Esophagus mucosa (tissue), 1 donor: ENCODE measurements at regions not wholly inside any gene's neighbourhood (a gene's known extent, or its start where the extent isn't known, plus 50 kb on each side); places are given as distances from the start of the nearest gene placed in this dataset.

Source experiments
- ATAC-seq: fragments of 200-7000 bp; cut with Tn5 transposase; one replicate; pipeline ENCODE4 v1.9.1; 2020
- donor health status: DM: yes; HTN: yes; CAD: no.

DNA sequence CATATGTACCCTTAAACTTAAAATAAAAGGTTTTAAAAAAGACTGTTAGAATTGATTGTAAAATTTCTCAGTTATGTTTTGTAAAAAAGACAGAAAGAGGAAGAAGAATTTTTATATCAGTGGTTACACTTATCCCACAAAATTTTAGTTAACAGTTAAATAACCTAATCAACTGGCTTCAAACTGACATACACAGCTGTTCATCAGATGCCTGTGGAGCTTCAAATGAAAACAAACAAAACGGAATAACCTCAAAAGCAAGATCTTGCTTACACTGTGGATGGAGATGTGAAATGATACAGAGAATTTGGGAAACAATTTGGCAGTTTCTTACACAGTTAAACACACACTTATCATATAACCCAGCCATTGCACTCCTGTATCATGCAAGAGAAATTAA lies 521.0 kb downstream of the ETS1 start:
- no peak for ATAC-seq

DNA sequence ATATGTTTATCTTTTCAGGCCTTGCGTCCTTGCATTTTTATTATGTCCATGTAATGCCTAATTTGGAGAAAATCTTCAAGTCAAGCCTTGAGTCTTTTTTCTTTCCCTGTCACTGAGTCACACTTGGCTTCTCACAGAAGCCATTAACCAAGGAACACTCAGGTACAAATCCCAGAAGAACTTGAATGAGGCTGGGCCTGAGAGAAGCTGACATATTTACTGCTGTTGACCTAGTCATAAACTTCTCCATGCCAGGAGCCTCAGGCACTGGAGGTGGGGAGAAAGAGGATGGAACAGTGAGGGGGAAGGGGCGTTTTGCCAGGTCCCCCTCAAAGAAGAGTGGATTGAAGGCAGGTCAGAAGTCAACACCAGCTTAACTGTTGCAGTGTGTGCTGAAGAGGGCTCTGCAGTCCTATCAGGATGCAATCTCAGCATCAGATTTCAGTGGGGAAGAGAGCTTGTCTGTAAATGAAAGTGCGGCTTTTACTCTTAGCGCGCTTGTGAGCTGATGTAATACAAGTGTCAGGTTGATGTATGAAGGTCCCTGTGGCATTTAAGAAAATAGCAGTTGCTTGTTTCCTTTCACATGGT lies 526.0 kb downstream of the ETS1 start:
- no peak for ATAC-seq

DNA sequence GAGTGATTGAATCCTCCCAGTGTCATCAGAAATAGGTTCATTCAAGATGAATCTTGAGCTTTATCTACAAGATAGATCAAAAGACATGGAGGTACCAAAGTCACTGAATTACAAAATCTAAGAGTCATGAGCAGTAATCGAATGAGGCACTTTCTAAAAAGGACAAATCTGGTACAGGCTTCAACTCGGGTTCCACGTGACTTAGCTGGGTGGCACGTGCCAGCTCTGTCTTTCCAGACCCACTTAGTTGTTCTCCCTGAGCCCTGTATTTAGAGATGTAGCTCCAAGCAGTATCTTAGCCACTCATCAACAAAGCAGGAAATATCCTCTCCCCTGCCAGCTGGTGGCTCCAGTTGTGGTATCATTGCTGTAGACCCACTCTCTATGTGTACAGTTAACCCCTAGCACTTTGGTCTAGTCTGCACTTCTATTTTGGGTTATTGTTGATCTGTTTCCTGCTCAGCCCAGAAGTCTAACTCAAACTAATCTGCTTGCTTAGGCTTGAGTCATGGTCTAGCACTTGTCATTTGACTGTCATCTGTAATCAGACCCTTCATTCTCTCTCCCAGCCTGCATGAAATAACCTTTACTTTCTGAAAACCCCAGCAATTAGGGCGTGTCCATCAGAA lies 528.7 kb downstream of the ETS1 start:
- ATAC-seq, result no peak

GRCh38 chr11:128057786-128058395 lies 529.5 kb downstream of the ETS1 start:
- no peak for ATAC-seq

DNA sequence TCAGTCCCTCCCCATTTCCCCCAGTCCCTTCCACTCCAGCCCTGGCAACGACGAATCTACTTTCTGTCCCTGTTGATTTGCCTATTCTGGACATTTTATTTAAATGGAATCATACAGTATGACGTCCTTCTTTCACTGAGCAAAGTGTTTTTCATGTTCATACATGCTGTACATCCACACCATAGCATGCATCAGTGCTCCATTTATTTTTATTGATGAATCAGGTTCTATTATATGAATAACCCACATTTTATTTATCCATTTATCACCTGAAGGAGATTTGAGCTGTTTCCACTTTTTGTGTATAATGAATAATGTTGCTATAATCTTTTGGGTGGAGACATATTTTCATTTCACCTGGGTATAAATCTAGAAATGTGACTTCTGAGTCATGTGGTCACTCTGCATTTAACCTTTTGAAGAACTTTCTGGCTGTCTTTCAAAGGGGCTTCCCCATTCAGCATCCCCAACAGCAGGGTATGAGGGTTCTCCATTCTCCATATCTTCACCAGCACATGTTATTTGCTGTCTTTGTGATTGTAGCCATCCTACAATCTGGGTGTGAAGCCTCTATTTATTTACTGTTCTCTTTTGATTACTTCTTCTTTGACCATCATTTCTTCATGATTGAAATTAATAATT lies 531.7 kb downstream of the ETS1 start:
- no peak for ATAC-seq

DNA sequence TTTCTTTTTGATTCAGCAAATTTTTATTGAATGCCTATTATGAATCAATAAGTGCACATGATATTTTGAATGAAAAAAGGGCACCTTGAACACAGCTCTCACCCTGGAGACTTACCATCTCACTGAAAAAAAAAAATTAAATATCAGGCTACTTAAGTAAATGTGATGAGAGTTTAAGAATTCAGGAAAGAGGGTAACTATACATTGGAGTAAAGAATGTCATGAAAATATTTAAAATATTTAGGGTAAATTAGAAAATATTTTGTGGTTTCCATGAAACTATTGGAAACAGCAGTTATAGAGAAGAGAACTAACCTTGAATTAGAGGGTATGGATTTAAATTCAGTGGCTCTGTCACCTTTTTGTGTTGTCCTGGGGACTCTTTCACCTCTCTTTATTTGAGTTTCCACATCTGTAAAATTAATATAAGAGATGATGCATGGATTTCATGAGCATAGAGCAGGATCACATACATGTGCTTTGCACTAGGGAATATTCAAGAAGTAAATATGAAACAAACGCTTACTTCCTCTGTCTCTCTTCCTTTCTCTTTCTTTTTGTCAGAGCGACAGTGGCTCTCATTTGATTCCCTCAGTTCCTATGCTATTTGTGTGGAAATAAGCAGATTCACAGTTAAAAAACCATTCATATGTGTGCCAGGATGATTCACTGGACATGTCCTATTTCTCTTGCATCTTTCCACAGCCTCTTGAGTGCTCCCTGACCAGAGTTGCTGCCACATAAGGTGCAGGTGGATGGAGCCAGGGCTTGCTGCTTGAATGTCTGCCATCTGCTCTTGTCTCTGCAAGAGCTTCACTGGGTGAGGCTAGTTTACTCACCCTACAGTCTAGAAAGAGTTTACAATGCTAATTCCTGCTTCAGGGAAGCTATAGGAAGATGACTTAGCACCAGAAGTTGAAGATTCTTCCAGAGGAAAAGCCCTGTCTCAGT lies 533.1 kb downstream of the ETS1 start:
- no peak for ATAC-seq

- ATAC-seq, result no peak
Observed at GRCh38 chr11:128052912-128053641, 534.3 kb downstream of the ETS1 start.

GRCh38 chr11:128048121-128048520 lies 539.2 kb downstream of the ETS1 start:
- no peak for ATAC-seq

- ATAC-seq, result no peak
Observed at GRCh38 chr11:128047026-128047425, 540.3 kb downstream of the ETS1 start.

DNA sequence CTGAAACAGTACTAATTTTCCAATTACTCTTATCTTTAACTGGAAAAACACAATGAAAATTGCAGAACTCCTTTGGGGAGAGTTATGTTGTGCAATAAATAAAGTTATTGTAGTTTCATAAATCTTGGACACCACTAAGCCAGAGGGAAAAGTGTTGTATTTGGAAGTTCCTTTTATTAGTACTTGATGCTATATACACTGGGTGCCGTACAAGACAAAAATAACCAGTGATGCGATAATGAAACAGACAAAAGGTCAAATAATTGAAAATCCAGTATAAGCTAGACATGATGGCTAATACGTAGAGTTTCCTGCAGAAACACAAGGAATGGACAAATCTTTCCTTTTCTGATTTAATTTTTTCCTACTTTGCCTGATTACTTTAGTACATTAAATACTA lies 541.1 kb downstream of the ETS1 start:
- no peak for ATAC-seq

DNA sequence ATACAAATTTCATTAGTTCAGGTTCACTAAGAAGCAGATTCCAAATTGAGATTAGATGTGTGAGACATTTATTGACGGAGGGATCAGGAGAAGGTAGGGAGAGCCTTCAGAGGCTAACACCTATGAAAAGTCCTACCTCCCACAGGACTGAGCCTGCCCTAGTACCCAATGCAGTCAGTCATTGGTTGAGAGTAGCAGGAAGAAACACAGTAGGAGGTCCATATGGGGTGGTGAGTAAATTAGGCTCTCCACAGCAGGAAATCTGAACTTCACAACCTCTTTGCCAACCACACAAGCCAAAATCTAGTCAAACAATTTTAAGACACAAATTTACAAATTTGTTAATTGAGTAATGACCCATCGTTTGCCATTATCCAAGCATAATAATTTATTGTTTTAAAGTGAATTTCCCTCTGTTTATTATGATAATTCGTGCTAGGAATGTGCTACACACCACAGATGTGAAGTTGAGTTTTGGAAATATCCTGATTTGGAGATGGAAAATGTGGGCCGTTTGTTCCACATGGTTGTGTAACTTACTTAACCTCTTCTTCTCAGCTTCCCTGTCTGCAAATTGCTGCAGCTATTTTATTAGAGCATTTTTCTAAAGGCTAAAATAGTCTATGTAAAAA lies 542.1 kb downstream of the ETS1 start:
- ATAC-seq, result no peak

GRCh38 chr11:128042290-128042751 lies 545.0 kb downstream of the ETS1 start:
- ATAC-seq, result no peak

- ATAC-seq, result no peak
Observed at GRCh38 chr11:128040603-128041002, 546.8 kb downstream of the ETS1 start.

GRCh38 chr11:128039140-128040021 lies 548.0 kb downstream of the ETS1 start:
- ATAC-seq, result peak; percentile 82

DNA sequence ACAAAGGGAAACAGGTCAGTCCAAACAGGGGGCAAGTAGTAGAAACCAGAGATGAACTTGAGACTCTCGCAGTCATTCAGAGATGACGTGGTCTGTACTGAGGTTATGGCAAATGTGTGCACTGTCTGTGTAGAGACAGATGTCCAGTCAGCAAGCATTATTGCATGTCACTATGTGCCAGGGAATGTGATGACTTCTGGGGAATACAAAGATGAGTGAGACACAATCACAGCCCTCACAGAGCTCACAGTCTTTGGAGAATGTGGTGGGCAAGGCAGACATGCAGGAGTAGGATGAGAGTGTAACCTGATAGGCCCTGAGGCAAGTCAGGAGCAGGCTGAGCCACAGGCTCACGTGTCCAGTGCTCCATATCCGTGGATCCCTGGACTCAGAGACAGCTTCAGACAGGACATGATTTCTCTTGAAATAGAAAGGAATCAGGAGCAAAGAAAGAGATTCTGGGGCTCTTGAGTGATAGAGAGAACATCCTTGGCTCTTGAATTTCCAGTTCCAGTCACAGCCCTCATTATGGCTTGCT lies 550.7 kb downstream of the ETS1 start:
- no peak for ATAC-seq

- ATAC-seq, result no peak
Observed at GRCh38 chr11:128036006-128036405, 551.4 kb downstream of the ETS1 start.

- ATAC-seq, result peak; percentile 66
Observed at GRCh38 chr11:128031538-128032134, 555.7 kb downstream of the ETS1 start.

GRCh38 chr11:128029219-128029722 lies 558.1 kb downstream of the ETS1 start:
- ATAC-seq, result no peak

DNA sequence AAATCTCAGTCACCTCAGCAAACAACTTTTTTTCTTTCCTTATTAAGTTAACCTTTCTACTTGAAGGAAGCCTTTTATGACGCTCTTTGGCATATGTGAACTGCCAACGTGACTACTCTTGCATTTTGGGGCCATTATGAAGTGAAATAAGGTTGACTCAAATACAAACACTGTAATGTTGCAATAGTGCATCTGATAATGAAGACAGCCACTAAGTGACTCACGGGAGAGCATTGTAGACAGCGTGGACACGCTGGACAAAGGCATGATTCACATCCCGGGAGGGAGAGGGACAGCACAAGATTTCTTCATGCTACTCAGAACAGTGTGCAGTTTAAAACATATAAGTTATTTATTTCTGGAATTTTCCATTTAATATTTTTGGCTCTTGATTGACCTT lies 560.8 kb downstream of the ETS1 start:
- peak; percentile 48 for ATAC-seq
